ENCODE measurements at regions not wholly inside any gene's neighbourhood (a gene's known extent, or its start where the extent isn't known, plus 50 kb on each side); places are given as distances from the start of the nearest gene placed in this dataset.

GRCh38 chr2:194556629-194557028 is 1100.4 kb upstream of the SLC39A10 start:
- CTCF ChIA-PET, result no interaction called here
- intact Hi-C loops (cut with micrococcal nuclease), result no loop called here
- H2AFZ ChIP-seq (ENCODE audit: insufficient read depth, low read depth, low read length, poor library complexity, severe bottlenecking), result no peak overlapping the region
- WGBS (ENCODE audit: insufficient coverage), result no CpG with 5 or more reads among the region's 3 CpGs
- H3K4me3 ChIP-seq (ENCODE audit: control extremely low read depth in 1 of 5, extremely low read depth in 1 of 5, insufficient read depth in 1 of 5, low read depth in 2 of 5, low read length in 4 of 5), result no peak overlapping the region
- DNase-seq (no peak), ATAC-seq (ENCODE audit: low read depth) (no peak)
- Mint-ChIP-seq H3K27ac (no peak overlapping the region), H3K9me3 (ENCODE audit: insufficient read depth) (no peaks in the 10 kb centered on the region), H3K27me3 (no peaks in the 10 kb centered on the region), H3K4me1 (no peaks in the 10 kb centered on the region), H3K4me3 (no peak overlapping the region)
- no peaks in the 10 kb centered on the region for H3K27me3 ChIP-seq (replicated peaks in 1 of 4; ENCODE audit: control extremely low read depth in 1 of 4, control insufficient read depth in 3 of 4, insufficient read depth in 4 of 4, low read length in 3 of 4)
- no peaks in the 10 kb centered on the region for H3K4me1 ChIP-seq (ENCODE audit: control insufficient read depth in 2 of 2, insufficient read depth in 2 of 2, low read length in 2 of 2)
- no peaks in the 10 kb centered on the region for H3K36me3 ChIP-seq (replicated peaks in 1 of 2; ENCODE audit: control extremely low read depth in 1 of 2, control insufficient read depth in 1 of 2, extremely low read depth in 1 of 2, insufficient read depth in 2 of 2, low read length in 1 of 2)
- no peak overlapping the region for H3K9ac ChIP-seq (ENCODE audit: low read length)
- TF ChIP-seq CTCF (IDR thresholded peaks at IDR 0.05) (no peak), EZH2 (IDR thresholded peaks at IDR 0.05; ENCODE audit: borderline replicate concordance, insufficient read depth, low read depth, low read length, poor library complexity, severe bottlenecking) (no peak)
- no peaks in the 10 kb centered on the region for H3K9me3 ChIP-seq (ENCODE audit: control extremely low read depth in 1 of 3, control insufficient read depth in 2 of 3, insufficient read depth in 1 of 3, low read length in 2 of 3)
- H4K20me1 ChIP-seq (ENCODE audit: control insufficient read depth, insufficient read depth, low read length, poor library complexity, severe bottlenecking), result no peaks in the 10 kb centered on the region
- POLR2A ChIA-PET, result interaction anchor here (0.5 kb wide), 1 partner anchor 96 kb away, joined by 3 read pairs; no protein-coding TSS in a partner anchor
- H3K79me2 ChIP-seq (ENCODE audit: control insufficient read depth, insufficient read depth, low read length), result no peaks in the 10 kb centered on the region
- H3K4me2 ChIP-seq (replicated peaks; ENCODE audit: low read depth, low read length, poor library complexity, severe bottlenecking), result no peak overlapping the region
- no peak overlapping the region for H3K27ac ChIP-seq (ENCODE audit: low read length in 2 of 2)

GRCh38 chr2:194553980-194554379 is 1103.0 kb upstream of the SLC39A10 start:
- Histone ChIP-seq H3K27me3 (replicated peaks in 1 of 4; ENCODE audit: control extremely low read depth in 1 of 4, control insufficient read depth in 3 of 4, insufficient read depth in 4 of 4, low read length in 3 of 4) (no peaks in the 10 kb centered on the region), H3K9me3 (ENCODE audit: control extremely low read depth in 1 of 3, control insufficient read depth in 2 of 3, insufficient read depth in 1 of 3, low read length in 2 of 3) (no peaks in the 10 kb centered on the region), H3K36me3 (replicated peaks in 1 of 2; ENCODE audit: control extremely low read depth in 1 of 2, control insufficient read depth in 1 of 2, extremely low read depth in 1 of 2, insufficient read depth in 2 of 2, low read length in 1 of 2) (no peaks in the 10 kb centered on the region), H3K4me3 (ENCODE audit: control extremely low read depth in 1 of 5, extremely low read depth in 1 of 5, insufficient read depth in 1 of 5, low read depth in 2 of 5, low read length in 4 of 5) (no peak overlapping the region), H2AFZ (ENCODE audit: insufficient read depth, low read depth, low read length, poor library complexity, severe bottlenecking) (no peak overlapping the region), H3K9ac (ENCODE audit: low read length) (no peak overlapping the region), H3K4me2 (replicated peaks; ENCODE audit: low read depth, low read length, poor library complexity, severe bottlenecking) (no peak overlapping the region), H3K27ac (ENCODE audit: low read length in 2 of 2) (no peak overlapping the region), H4K20me1 (ENCODE audit: control insufficient read depth, insufficient read depth, low read length, poor library complexity, severe bottlenecking) (no peaks in the 10 kb centered on the region), H3K79me2 (ENCODE audit: control insufficient read depth, insufficient read depth, low read length) (no peaks in the 10 kb centered on the region), H3K4me1 (ENCODE audit: control insufficient read depth in 2 of 2, insufficient read depth in 2 of 2, low read length in 2 of 2) (no peaks in the 10 kb centered on the region)
- Mint-ChIP-seq H3K4me3 (no peak overlapping the region), H3K9me3 (ENCODE audit: insufficient read depth) (no peaks in the 10 kb centered on the region), H3K4me1 (no peaks in the 10 kb centered on the region), H3K27ac (no peak overlapping the region), H3K27me3 (no peaks in the 10 kb centered on the region)
- POLR2A ChIA-PET, result no interaction called here
- ATAC-seq (ENCODE audit: low read depth), result no peak
- CTCF ChIA-PET, result no interaction called here
- intact Hi-C loops (cut with micrococcal nuclease), result no loop called here
- TF ChIP-seq EZH2 (IDR thresholded peaks at IDR 0.05; ENCODE audit: borderline replicate concordance, insufficient read depth, low read depth, low read length, poor library complexity, severe bottlenecking), result no peak
- no peak for TF ChIP-seq CTCF (IDR thresholded peaks at IDR 0.05)
- WGBS (ENCODE audit: insufficient coverage), result no CpG with 5 or more reads among the region's 4 CpGs
- no peak for DNase-seq

Data from B cell (primary cell).